Inflammatory macrophage treated with lipopolysaccharide for 4 hours (primary cell): ENCODE measurements at regions not wholly inside any gene's neighbourhood (a gene's known extent, or its start where the extent isn't known, plus 50 kb on each side); places are given as distances from the start of the nearest gene placed in this dataset.

Experiments used
- DNase-seq: peaks from one replicate; pipeline ENCODE4 v3.0.0-alpha.2; 2020

DNA sequence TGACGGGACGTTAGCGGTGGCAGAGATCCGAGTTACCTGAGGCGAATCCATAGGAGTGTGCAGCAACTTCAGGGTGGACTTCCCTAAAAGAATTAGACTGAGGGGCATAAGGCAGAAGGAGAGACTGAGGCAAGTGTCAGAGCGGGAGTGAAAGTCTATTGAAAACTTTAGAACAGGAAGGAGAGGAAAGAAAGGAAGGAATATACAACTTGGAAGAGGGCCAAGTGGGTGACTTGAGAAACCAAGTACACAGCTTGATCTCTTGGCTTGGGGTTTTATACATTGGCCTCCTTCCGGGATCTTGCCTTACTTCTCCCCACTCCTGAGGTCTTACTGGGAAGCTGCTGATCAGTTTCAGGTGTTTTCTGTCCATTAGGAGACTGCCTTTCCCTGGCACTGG, 84.9 kb downstream of the SNX18 start:
- no peak for DNase-seq

DNA sequence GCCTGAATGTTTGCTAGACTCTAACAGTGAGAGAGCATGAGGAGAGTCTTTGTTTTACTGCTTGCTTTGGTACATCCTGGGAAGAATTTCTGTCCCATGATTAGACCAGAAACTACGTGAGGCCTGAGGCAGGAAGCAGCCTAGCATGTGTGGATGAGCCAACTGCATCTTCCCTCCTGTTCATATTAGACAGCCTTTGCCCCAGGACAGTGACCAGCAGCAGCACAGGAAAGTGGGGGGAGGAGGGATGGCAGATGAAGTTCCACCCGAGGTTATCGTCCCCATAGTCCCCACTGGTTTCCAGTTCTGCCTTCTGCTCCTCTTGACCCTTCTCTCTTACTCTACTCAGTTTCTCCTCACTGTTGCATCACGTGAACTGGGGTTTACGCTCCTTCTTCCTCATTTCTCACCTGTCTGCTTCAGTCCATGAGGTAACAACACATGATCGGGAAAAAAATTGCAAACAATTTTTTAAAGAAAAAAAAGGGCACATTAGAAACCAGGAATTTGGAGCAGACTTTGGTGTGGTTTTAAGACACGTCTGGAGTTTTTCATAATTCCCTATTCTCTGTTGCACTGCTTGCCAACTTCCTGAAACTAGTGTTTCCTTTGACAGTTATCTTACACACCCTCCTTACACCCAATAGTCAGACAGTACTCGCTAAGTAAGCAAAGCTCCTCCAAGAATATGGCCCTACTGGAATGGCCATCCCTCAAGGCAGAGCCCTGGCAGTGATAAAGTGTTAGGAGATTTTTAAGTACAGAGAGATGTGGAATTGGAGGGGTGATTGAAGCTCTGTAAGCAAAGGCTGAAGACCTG, 84.1 kb downstream of the SNX18 start:
- peak; percentile 40 for DNase-seq
